OCI-LY1 (cell line): ENCODE measurements at regions not wholly inside any gene's neighbourhood (a gene's known extent, or its start where the extent isn't known, plus 50 kb on each side); places are given as distances from the start of the nearest gene placed in this dataset.

Experiments used
- EZH2 ChIP-seq: fragments of 200-600 bp; sonication (generic), shearing (Covaris generic); IDR thresholded peaks from 2 replicates; pipeline ENCODE4 v1.8.0; 2017; ENCODE audit warnings: borderline replicate concordance, mixed run types, mild to moderate bottlenecking, antibody characterized with exemption, low read length, moderate library complexity, mixed read lengths
- TF ChIP-seq, protein P1 (sequence below): fragments of 200-600 bp; sonication (generic), shearing (Covaris generic); IDR thresholded peaks from 2 replicates; pipeline ENCODE4 v1.5.1; 2017; ENCODE audit warnings: mild to moderate bottlenecking, antibody characterized with exemption, low read length, moderate library complexity, mixed read lengths

DNA sequence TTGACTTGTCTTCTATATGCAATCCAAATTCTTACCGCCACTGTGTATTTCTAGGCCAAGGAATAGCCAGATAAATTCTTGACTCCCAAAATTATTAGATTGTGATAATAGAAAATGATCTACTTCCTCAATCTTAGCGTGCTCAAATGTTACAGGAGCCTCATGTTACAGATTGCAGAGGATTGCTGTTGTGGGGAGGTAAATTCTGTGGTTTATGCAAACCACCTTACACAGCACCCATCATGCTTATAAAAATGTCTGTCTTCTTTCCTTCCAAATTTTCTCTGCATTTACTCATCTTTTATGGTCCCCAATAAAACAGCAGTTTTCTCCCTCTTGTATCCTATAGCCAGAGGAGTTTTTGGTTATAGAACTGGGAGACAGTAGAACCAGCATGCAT lies 420.2 kb upstream of the ROBO1 start:
- TF ChIP-seq, protein P1, sequence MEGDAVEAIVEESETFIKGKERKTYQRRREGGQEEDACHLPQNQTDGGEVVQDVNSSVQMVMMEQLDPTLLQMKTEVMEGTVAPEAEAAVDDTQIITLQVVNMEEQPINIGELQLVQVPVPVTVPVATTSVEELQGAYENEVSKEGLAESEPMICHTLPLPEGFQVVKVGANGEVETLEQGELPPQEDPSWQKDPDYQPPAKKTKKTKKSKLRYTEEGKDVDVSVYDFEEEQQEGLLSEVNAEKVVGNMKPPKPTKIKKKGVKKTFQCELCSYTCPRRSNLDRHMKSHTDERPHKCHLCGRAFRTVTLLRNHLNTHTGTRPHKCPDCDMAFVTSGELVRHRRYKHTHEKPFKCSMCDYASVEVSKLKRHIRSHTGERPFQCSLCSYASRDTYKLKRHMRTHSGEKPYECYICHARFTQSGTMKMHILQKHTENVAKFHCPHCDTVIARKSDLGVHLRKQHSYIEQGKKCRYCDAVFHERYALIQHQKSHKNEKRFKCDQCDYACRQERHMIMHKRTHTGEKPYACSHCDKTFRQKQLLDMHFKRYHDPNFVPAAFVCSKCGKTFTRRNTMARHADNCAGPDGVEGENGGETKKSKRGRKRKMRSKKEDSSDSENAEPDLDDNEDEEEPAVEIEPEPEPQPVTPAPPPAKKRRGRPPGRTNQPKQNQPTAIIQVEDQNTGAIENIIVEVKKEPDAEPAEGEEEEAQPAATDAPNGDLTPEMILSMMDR, result no peak
- TF ChIP-seq EZH2, result no peak
